NCI-H2171 treated with DMSO at 0.1 percent for 48 hours (cell line): ENCODE measurements at regions not wholly inside any gene's neighbourhood (a gene's known extent, or its start where the extent isn't known, plus 50 kb on each side); places are given as distances from the start of the nearest gene placed in this dataset.
"Not testable (repeated sequence)": the region's sequence is repeated elsewhere in the genome, so short reads cannot be mapped to it uniquely, and the experiment has no call there.

Source experiments
- DNase-seq: peaks from one replicate; lab custom pipeline; 2025; lab: John Stamatoyannopoulos, UW

DNA sequence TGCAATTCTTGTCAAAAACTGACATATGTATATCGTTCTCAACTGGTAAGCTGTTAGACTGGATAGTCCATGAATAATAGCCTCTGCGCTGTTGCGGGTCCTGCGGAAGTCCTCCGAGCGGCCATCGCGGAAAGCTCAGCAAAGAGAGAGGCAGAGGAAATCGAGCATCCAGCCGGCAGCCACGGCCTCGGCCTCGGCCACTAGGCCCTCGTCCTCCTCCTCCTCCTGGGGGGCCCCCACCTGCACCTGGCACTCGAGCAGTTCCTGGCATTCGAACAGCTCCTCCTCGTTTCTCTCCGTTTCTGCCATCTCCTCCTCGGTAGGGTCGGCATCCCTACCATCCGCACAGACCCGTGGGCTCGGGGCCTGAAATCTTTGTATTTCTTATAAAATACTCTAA, 111.2 kb upstream of the CYLC1 start:
- not testable (repeated sequence) for DNase-seq

DNA sequence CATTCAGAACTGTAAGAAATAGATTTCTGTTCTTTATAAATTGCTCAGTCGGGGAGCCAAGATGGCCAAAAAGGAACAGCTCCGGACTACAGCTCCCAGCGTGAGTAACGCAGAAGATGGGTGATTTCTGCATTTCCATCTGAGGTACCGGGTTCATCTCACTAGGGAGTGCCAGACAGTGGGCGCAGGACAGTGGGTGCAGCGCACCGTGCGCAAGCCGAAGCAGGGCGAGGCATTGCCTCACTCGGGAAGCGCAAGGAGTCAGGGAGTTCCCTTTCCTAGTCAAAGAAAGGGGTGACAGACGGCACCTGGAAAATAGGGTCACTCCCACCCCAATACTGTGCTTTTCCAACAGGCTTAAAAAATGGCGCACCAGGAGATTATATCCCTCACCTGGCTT, 110.5 kb upstream of the CYLC1 start:
- not testable (repeated sequence) for DNase-seq

DNA sequence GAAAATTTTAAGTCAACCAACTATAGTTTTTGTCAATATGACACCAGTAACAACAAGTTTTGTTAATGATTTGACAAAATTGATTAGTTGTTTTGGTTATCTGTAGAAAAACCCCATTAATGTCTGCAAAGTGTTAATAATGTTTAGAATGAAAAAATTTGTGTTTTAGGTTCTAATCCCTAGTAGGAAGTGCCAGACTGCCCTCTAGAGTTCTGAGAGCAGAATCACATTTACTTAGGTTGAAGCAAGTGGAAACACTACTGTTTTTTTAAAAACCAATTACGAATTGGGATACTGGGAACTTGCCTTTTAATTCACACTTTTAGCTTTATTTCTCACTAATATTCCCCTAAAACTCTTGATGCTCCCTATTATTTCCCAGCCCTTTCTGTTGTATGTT, 101.1 kb upstream of the CYLC1 start:
- peak; percentile 60 for DNase-seq

DNA sequence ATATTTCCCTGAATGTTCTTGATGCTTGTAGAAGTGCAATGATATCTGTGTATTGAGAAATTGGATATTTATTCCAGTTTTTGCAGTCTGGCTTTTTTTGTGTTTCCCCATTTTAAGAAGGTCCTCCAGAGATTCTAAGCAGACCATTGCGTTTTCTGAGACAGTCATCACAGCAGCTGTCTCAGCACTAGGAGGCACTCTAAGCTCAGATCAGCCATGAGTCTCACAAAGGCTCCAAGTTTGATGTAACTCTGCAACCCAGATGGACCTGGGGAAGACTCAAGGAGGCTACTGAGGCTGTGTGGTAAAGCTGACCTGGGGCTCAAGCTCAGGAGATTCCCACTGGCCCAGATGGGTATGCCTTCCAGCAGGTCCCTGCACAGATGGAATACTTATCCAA, 89.3 kb upstream of the CYLC1 start:
- DNase-seq: no peak
